RWPE1 (cell line): ENCODE measurements at regions not wholly inside any gene's neighbourhood (a gene's known extent, or its start where the extent isn't known, plus 50 kb on each side); places are given as distances from the start of the nearest gene placed in this dataset.

Source experiments
- CTCF ChIA-PET: fragments of 350-600 bp; sonication (Branson Sonifier 250); formaldehyde crosslinking; extraction: SDS; loops from one replicate; lab custom pipeline; 2021; lab: Yijun Ruan, JAX
- POLR2A ChIA-PET: fragments of 400-600 bp; formaldehyde crosslinking; extraction: SDS; loops from one replicate; lab custom pipeline; 2020; ENCODE audit warnings: antibody characterized with exemption; ENCODE audit not compliant: low non-redundant PET; lab: Yijun Ruan, JAX
- DNase-seq: peaks from one replicate; pipeline ENCODE4 v3.0.0; 2012; ENCODE audit warnings: low spot score
- H3K27ac ChIP-seq: fragments of 450-650 bp; 2 replicates; pipeline ENCODE4 v1.5.1; 2017
- CTCF ChIP-seq: fragments of 450-650 bp; conservative IDR thresholded peaks from 2 replicates; pipeline ENCODE4 v1.5.1; 2017; ENCODE audit warnings: low read depth, mild to moderate bottlenecking

- POLR2A ChIA-PET: no interaction called here
- H3K27ac ChIP-seq: no peak overlapping the region
- no peak for DNase-seq
- TF ChIP-seq CTCF: no peak
- CTCF ChIA-PET: no interaction called here
Measured at GRCh38 chr22:48893288-48894063, 934.2 kb downstream of the BRD1 start.

DNA sequence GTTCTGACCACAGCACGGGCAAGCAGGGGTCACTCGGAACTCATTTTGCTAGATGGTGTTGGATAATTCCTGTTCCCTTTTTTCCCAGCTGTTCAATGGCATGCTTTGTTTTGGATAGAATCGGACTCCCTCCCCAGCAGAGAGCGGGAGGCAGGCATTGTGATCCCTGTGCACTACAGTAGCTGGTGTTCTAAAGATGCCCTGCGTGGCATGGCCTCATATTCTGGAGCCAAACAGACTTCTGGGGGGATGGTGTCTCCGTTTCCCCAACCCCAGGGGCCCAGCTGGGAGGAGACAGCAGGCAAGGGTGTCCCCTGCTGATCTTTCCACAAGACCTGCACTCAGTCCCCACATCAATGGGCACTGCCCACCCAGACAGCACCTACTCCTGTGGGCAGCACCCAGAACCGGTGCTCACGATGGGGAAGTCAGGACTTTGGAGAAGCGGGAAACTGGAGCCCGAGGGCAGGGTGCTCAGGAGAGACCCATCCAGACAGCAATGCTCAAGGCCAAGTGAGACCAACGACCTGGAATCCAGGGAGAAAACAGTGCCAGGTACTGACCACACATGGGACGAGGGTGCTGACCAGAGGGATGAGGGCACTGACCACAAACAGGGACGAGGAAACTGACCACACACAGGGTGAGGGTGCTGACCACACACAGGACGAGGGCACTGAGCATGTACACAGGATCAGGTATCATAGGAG lies 934.9 kb downstream of the BRD1 start:
- POLR2A ChIA-PET: no interaction called here
- CTCF ChIA-PET: no interaction called here
- no peak for TF ChIP-seq CTCF
- H3K27ac ChIP-seq: no peak overlapping the region
- no peak for DNase-seq

DNA sequence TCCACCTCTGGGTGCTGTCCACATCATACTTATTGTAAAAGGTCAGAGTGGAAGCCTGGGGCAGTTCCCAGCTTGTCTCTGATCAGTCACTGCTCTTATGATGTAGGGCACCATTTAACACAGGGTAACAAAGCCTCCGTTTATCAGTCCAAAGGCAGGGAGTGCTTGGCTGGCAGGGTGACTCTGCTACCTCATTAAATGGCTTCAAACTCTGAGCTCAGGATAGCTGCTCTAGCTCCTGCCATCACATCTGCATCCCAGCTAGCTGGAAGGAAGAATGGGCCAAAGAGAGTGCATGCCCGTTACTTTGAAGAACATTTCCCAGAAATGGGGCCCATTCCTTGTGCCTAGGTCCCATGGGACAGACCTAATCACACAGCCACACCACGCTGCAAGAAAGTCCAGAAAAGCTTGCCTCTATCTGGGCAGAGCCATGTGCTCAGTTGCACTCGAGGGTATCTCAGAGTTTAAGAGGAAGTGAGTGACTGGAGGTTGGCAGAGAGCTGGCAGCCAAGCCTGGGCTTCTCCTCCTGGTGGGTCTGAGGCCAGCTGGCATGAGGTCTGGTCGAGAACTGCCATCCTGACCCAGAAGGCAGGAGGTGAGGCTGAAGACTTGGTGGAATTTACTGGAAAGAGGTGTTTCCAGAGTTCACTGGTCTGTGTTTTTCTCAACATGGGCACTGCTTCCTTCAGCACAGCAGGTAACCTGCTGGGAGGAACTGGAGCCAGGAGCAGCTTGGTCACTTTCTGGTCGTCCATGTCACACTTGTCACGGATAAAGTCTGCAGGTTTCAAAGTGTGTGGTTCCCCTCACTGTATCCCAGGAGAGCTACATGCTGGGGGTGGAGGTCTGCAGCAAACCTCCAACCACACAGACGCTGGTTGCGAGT lies 935.7 kb downstream of the BRD1 start:
- no peak overlapping the region for H3K27ac ChIP-seq
- POLR2A ChIA-PET: no interaction called here
- DNase-seq: no peak
- TF ChIP-seq CTCF: no peak
- CTCF ChIA-PET: no interaction called here

- H3K27ac ChIP-seq: no peak overlapping the region
- ChIA-PET CTCF (no interaction called here), POLR2A (no interaction called here)
- no peak for TF ChIP-seq CTCF
- DNase-seq: no peak
Measured at GRCh38 chr22:48890693-48891554, 936.7 kb downstream of the BRD1 start.

GRCh38 chr22:48889887-48890692 lies 937.6 kb downstream of the BRD1 start:
- H3K27ac ChIP-seq: no peak overlapping the region
- ChIA-PET CTCF (no interaction called here), POLR2A (no interaction called here)
- no peak for TF ChIP-seq CTCF
- no peak for DNase-seq
